Adipocyte (in vitro differentiated cells): ENCODE measurements at regions not wholly inside any gene's neighbourhood (a gene's known extent, or its start where the extent isn't known, plus 50 kb on each side); places are given as distances from the start of the nearest gene placed in this dataset.
"Not testable (repeated sequence)": the region's sequence is repeated elsewhere in the genome, so short reads cannot be mapped to it uniquely, and the experiment has no call there.

Source experiments
- DNase-seq: peaks from one replicate; pipeline ENCODE4 v3.0.0-alpha.2; 2015; ENCODE audit warnings: low read depth
- H3K27me3 ChIP-seq: replicated peaks from 2 replicates; pipeline ENCODE4 v1.7.0; 2013; ENCODE audit warnings: mild to moderate bottlenecking, low read length, moderate library complexity; ENCODE audit not compliant: control insufficient read depth, insufficient read depth
- H3K36me3 ChIP-seq: 2 replicates; pipeline ENCODE4 v1.7.0; 2013; ENCODE audit warnings: low read length, mild to moderate bottlenecking, moderate library complexity; ENCODE audit not compliant: control insufficient read depth, insufficient read depth, severe bottlenecking
- H3K4me1 ChIP-seq: 2 replicates; pipeline ENCODE4 v1.7.0; 2013; ENCODE audit warnings: mild to moderate bottlenecking, low read length, moderate library complexity; ENCODE audit not compliant: control insufficient read depth, insufficient read depth
- H3K4me3 ChIP-seq: 2 replicates; pipeline ENCODE4 v1.7.0; 2013; ENCODE audit warnings: mild to moderate bottlenecking, low read length, moderate library complexity
- H3K9ac ChIP-seq: 2 replicates; pipeline ENCODE4 v1.7.0; 2013; ENCODE audit warnings: mild to moderate bottlenecking, low read length, moderate library complexity
- H3K9me3 ChIP-seq: 2 replicates; pipeline ENCODE4 v1.7.0; 2013; ENCODE audit warnings: mild to moderate bottlenecking, low read length, moderate library complexity; ENCODE audit not compliant: control insufficient read depth

- H3K9ac ChIP-seq, result no peak overlapping the region
- no peaks in the 10 kb centered on the region for H3K27me3 ChIP-seq
- no peak overlapping the region for H3K4me3 ChIP-seq
- no peaks in the 10 kb centered on the region for H3K36me3 ChIP-seq
- H3K4me1 ChIP-seq, result no peaks in the 10 kb centered on the region
- H3K9me3 ChIP-seq, result peaks cover 37% of the 10 kb centered on the region
- DNase-seq, result no peak
Observed at GRCh38 chr3:34444137-34444536, 645.7 kb downstream of the PDCD6IP start.

GRCh38 chr3:34449305-34449704, 650.9 kb downstream of the PDCD6IP start:
- Histone ChIP-seq H3K9me3 (peaks cover 31% of the 10 kb centered on the region), H3K36me3 (no peaks in the 10 kb centered on the region), H3K4me3 (no peak overlapping the region), H3K9ac (no peak overlapping the region), H3K4me1 (no peaks in the 10 kb centered on the region), H3K27me3 (no peaks in the 10 kb centered on the region)
- no peak for DNase-seq

- no peak for DNase-seq
- no peaks in the 10 kb centered on the region for H3K4me1 ChIP-seq
- no peaks in the 10 kb centered on the region for H3K36me3 ChIP-seq
- H3K4me3 ChIP-seq, result no peak overlapping the region
- H3K9me3 ChIP-seq, result peaks cover 16% of the 10 kb centered on the region
- no peaks in the 10 kb centered on the region for H3K27me3 ChIP-seq
- no peak overlapping the region for H3K9ac ChIP-seq
Observed at GRCh38 chr3:34463414-34463813, 665.0 kb downstream of the PDCD6IP start.

- H3K9ac ChIP-seq, result no peak overlapping the region
- H3K36me3 ChIP-seq, result no peaks in the 10 kb centered on the region
- DNase-seq, result no peak
- H3K27me3 ChIP-seq, result no peaks in the 10 kb centered on the region
- H3K4me1 ChIP-seq, result no peaks in the 10 kb centered on the region
- H3K4me3 ChIP-seq, result no peak overlapping the region
- peaks cover 8% of the 10 kb centered on the region for H3K9me3 ChIP-seq
Observed at GRCh38 chr3:34464646-34465045, 666.2 kb downstream of the PDCD6IP start.

GRCh38 chr3:34475851-34476250, 677.4 kb downstream of the PDCD6IP start:
- H3K9me3 ChIP-seq, result no peaks in the 10 kb centered on the region
- H3K4me1 ChIP-seq, result no peaks in the 10 kb centered on the region
- no peak overlapping the region for H3K9ac ChIP-seq
- no peaks in the 10 kb centered on the region for H3K36me3 ChIP-seq
- no peak for DNase-seq
- H3K27me3 ChIP-seq, result no peaks in the 10 kb centered on the region
- H3K4me3 ChIP-seq, result no peak overlapping the region

- Histone ChIP-seq H3K9ac (no peak overlapping the region), H3K4me3 (peak overlapping the region; percentile 44), H3K9me3 (no peaks in the 10 kb centered on the region), H3K4me1 (no peaks in the 10 kb centered on the region), H3K27me3 (no peaks in the 10 kb centered on the region), H3K36me3 (no peaks in the 10 kb centered on the region)
- peak; percentile 47 for DNase-seq
Observed at GRCh38 chr3:34483311-34483887, 685.0 kb downstream of the PDCD6IP start.

GRCh38 chr3:34504366-34504765, 705.9 kb downstream of the PDCD6IP start:
- H3K36me3 ChIP-seq, result no peaks in the 10 kb centered on the region
- no peak overlapping the region for H3K9ac ChIP-seq
- no peak for DNase-seq
- H3K4me3 ChIP-seq, result no peak overlapping the region
- H3K27me3 ChIP-seq, result no peaks in the 10 kb centered on the region
- no peaks in the 10 kb centered on the region for H3K4me1 ChIP-seq
- no peaks in the 10 kb centered on the region for H3K9me3 ChIP-seq

- Histone ChIP-seq H3K9me3 (no peaks in the 10 kb centered on the region), H3K27me3 (no peaks in the 10 kb centered on the region), H3K4me3 (no peak overlapping the region), H3K36me3 (no peaks in the 10 kb centered on the region), H3K4me1 (no peaks in the 10 kb centered on the region), H3K9ac (no peak overlapping the region)
- DNase-seq, result no peak
Observed at GRCh38 chr3:34504775-34505174, 706.3 kb downstream of the PDCD6IP start.

- Histone ChIP-seq H3K9ac (no peak overlapping the region), H3K27me3 (no peaks in the 10 kb centered on the region), H3K36me3 (no peaks in the 10 kb centered on the region), H3K9me3 (no peaks in the 10 kb centered on the region), H3K4me3 (no peak overlapping the region), H3K4me1 (no peaks in the 10 kb centered on the region)
- DNase-seq, result no peak
Observed at GRCh38 chr3:34508732-34509131, 710.3 kb downstream of the PDCD6IP start.

- H3K9me3 ChIP-seq, result no peaks in the 10 kb centered on the region
- no peaks in the 10 kb centered on the region for H3K4me1 ChIP-seq
- H3K9ac ChIP-seq, result no peak overlapping the region
- no peaks in the 10 kb centered on the region for H3K36me3 ChIP-seq
- no peaks in the 10 kb centered on the region for H3K27me3 ChIP-seq
- no peak overlapping the region for H3K4me3 ChIP-seq
- DNase-seq, result no peak
Observed at GRCh38 chr3:34511891-34512290, 713.5 kb downstream of the PDCD6IP start.

- not testable (repeated sequence) for H3K4me1 ChIP-seq, DNase-seq, H3K27me3 ChIP-seq, H3K4me3 ChIP-seq, H3K9ac ChIP-seq, H3K9me3 ChIP-seq, H3K36me3 ChIP-seq
Observed at GRCh38 chr3:34519008-34519407, 720.6 kb downstream of the PDCD6IP start.

GRCh38 chr3:34531156-34531555, 732.7 kb downstream of the PDCD6IP start:
- Histone ChIP-seq H3K27me3 (no peaks in the 10 kb centered on the region), H3K9me3 (no peaks in the 10 kb centered on the region), H3K4me3 (no peak overlapping the region), H3K9ac (no peak overlapping the region), H3K4me1 (no peaks in the 10 kb centered on the region), H3K36me3 (no peaks in the 10 kb centered on the region)
- no peak for DNase-seq
